ENCODE measurements at regions not wholly inside any gene's neighbourhood (a gene's known extent, or its start where the extent isn't known, plus 50 kb on each side); places are given as distances from the start of the nearest gene placed in this dataset.

DNA sequence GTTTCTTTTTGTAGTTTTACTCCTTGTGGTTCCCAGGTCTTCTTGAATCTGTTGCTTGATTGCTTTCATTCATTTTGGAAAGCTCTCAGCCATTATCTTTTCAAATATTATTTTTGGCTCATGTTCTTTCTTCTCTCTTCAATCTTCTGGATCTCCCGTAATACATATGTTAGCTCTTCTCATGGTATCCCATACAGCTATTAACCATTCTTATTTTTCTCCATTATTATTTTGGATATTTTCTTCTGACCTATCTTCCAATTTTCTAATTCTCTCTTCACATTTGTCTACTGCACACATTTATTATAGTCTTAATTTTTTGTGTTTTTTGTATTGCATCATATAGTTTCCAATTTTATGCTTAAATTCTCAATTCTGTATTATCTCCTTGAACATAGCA lies 123.9 kb upstream of the ARID2 start (continued):
- TF ChIP-seq OVOL3 (tag by site-specific recombination; IDR thresholded peaks at IDR 0.05) (no peak), SETDB1 (IDR thresholded peaks at IDR 0.05; ENCODE audit: insufficient read length, low read length) (peak; percentile 74), ZFP69B (tag by site-specific recombination; IDR thresholded peaks at IDR 0.05) (no peak), ZNF558 (tag by site-specific recombination; IDR thresholded peaks at IDR 0.05) (no peak), ZNF560 (tag by site-specific recombination; IDR thresholded peaks at IDR 0.05; ENCODE audit: borderline replicate concordance) (no peak), ZNF19 (tag by site-specific recombination; IDR thresholded peaks at IDR 0.05; ENCODE audit: low read depth) (no peak), ZNF658 (tag by site-specific recombination; IDR thresholded peaks at IDR 0.05) (no peak), MEIS1 (CRISPR knock-in tag; IDR thresholded peaks at IDR 0.05; ENCODE audit: borderline replicate concordance) (no peak), ZNF133 (tag by site-specific recombination; IDR thresholded peaks at IDR 0.05) (peak; percentile 90), KLF16 (tag by site-specific recombination; IDR thresholded peaks at IDR 0.05) (no peak), ZNF350 (tag by site-specific recombination; IDR thresholded peaks at IDR 0.05) (no peak), ZNF24 (tag by site-specific recombination; IDR thresholded peaks at IDR 0.05) (no peak), ZNF670 (tag by site-specific recombination; IDR thresholded peaks at IDR 0.05; ENCODE audit: low read depth) (no peak), ZSCAN30 (tag by site-specific recombination; IDR thresholded peaks at IDR 0.05) (no peak), ZNF629 (tag by site-specific recombination; IDR thresholded peaks at IDR 0.05) (no peak), ZNF266 (tag by site-specific recombination; IDR thresholded peaks at IDR 0.05; ENCODE audit: low read depth) (no peak), ZXDB (tag by site-specific recombination; IDR thresholded peaks at IDR 0.05) (no peak), ZNF677 (tag by site-specific recombination; IDR thresholded peaks at IDR 0.05) (no peak)
- TF ChIP-seq, protein P1, sequence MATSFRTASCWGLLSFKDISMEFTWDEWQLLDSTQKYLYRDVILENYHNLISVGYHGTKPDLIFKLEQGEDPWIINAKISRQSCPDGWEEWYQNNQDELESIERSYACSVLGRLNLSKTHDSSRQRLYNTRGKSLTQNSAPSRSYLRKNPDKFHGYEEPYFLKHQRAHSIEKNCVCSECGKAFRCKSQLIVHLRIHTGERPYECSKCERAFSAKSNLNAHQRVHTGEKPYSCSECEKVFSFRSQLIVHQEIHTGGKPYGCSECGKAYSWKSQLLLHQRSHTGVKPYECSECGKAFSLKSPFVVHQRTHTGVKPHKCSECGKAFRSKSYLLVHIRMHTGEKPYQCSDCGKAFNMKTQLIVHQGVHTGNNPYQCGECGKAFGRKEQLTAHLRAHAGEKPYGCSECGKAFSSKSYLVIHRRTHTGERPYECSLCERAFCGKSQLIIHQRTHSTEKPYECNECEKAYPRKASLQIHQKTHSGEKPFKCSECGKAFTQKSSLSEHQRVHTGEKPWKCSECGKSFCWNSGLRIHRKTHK (tag by site-specific recombination; IDR thresholded peaks at IDR 0.05) = no peak

DNA sequence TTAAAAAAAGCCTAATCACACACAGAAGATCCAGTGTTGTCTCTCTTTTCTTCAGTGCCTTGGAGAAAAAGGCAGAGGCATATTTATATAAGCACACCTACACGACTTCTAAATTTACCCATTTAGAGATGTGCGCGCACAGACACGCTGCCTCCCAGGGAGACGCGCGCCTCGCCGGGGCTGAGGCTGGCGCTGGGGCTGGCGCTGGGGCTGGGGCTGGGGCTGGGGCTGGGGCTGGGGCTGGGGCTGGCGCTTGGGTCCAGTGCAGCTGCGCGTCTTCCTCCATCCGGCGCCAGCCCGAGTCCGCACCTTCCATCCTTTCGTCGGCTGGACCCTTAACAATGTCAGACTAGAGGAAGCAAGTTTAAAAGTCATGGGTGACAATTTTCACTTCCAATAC lies 118.4 kb upstream of the ARID2 start:
- H3K4me3 ChIP-seq (ENCODE audit: low read depth, low read length) = no peak overlapping the region
- no peak overlapping the region for H3K27ac ChIP-seq (ENCODE audit: extremely low read depth, low read depth, low read length)
- ChIA-PET POLR2A (no interaction called here), CTCF (no interaction called here)
- H3K9me3 ChIP-seq (ENCODE audit: control insufficient read depth, insufficient read depth, low read depth, low read length) = no peaks in the 10 kb centered on the region
- H3K36me3 ChIP-seq (ENCODE audit: control insufficient read depth in 2 of 2, insufficient read depth in 1 of 2, low read length in 2 of 2) = no peaks in the 10 kb centered on the region
- peaks cover 25% of the 10 kb centered on the region for H3K4me1 ChIP-seq (ENCODE audit: control insufficient read depth, insufficient read depth, low read length)
- TF ChIP-seq ZNF133 (tag by site-specific recombination; IDR thresholded peaks at IDR 0.05) = no peak
- no peak for TF ChIP-seq KLF9 (tag by site-specific recombination; IDR thresholded peaks at IDR 0.05; ENCODE audit: low read depth)
- no peak for TF ChIP-seq ZNF830 (tag by site-specific recombination; IDR thresholded peaks at IDR 0.05; ENCODE audit: low read depth)
- no peak for TF ChIP-seq SP7 (tag by site-specific recombination; IDR thresholded peaks at IDR 0.05)
- no peak for TF ChIP-seq ZNF560 (tag by site-specific recombination; IDR thresholded peaks at IDR 0.05; ENCODE audit: borderline replicate concordance)

DNA sequence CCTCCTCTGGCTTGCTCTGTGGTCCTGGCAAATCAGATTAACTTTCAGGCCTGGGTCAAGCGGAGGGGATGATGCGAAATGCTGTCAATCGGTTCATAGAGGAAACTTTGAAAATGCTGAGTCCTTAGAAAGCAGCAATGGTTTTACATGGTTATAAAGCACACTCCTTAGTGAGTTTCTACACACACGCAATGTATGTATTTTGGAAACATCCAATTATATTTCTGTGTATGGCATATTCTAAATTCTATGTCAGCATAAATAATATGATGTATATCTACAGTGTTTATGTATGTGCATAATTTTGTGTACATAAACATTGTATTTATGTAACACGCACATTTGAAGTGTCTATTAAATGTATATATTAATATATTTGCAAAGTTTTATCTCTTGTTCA lies 118.0 kb upstream of the ARID2 start:
- no peak overlapping the region for H3K4me3 ChIP-seq (ENCODE audit: low read depth, low read length)
- H3K9me3 ChIP-seq (ENCODE audit: control insufficient read depth, insufficient read depth, low read depth, low read length) = no peaks in the 10 kb centered on the region
- ChIA-PET POLR2A (no interaction called here), CTCF (no interaction called here)
- no peak overlapping the region for H3K27ac ChIP-seq (ENCODE audit: extremely low read depth, low read depth, low read length)
- H3K36me3 ChIP-seq (ENCODE audit: control insufficient read depth in 2 of 2, insufficient read depth in 1 of 2, low read length in 2 of 2) = no peaks in the 10 kb centered on the region
- peaks cover 29% of the 10 kb centered on the region for H3K4me1 ChIP-seq (ENCODE audit: control insufficient read depth, insufficient read depth, low read length)
- TF ChIP-seq ZNF473 (tag by site-specific recombination; IDR thresholded peaks at IDR 0.05) = no peak
- TF ChIP-seq ZNF394 (tag by site-specific recombination; IDR thresholded peaks at IDR 0.05; ENCODE audit: borderline replicate concordance) = no peak
- TF ChIP-seq GLI4 (tag by site-specific recombination; IDR thresholded peaks at IDR 0.05) = no peak
- no peak for TF ChIP-seq ZNF510 (tag by site-specific recombination; IDR thresholded peaks at IDR 0.05; ENCODE audit: insufficient replicate concordance)
- no peak for TF ChIP-seq ZNF311 (tag by site-specific recombination; IDR thresholded peaks at IDR 0.05; ENCODE audit: borderline replicate concordance)
- no peak for TF ChIP-seq MYNN (tag by site-specific recombination; IDR thresholded peaks at IDR 0.05; ENCODE audit: borderline replicate concordance)
- TF ChIP-seq, protein P2, sequence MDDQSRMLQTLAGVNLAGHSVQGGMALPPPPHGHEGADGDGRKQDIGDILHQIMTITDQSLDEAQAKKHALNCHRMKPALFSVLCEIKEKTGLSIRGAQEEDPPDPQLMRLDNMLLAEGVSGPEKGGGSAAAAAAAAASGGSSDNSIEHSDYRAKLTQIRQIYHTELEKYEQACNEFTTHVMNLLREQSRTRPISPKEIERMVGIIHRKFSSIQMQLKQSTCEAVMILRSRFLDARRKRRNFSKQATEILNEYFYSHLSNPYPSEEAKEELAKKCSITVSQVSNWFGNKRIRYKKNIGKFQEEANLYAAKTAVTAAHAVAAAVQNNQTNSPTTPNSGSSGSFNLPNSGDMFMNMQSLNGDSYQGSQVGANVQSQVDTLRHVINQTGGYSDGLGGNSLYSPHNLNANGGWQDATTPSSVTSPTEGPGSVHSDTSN (CRISPR knock-in tag; IDR thresholded peaks at IDR 0.05) = no peak
- TF ChIP-seq, protein P3, sequence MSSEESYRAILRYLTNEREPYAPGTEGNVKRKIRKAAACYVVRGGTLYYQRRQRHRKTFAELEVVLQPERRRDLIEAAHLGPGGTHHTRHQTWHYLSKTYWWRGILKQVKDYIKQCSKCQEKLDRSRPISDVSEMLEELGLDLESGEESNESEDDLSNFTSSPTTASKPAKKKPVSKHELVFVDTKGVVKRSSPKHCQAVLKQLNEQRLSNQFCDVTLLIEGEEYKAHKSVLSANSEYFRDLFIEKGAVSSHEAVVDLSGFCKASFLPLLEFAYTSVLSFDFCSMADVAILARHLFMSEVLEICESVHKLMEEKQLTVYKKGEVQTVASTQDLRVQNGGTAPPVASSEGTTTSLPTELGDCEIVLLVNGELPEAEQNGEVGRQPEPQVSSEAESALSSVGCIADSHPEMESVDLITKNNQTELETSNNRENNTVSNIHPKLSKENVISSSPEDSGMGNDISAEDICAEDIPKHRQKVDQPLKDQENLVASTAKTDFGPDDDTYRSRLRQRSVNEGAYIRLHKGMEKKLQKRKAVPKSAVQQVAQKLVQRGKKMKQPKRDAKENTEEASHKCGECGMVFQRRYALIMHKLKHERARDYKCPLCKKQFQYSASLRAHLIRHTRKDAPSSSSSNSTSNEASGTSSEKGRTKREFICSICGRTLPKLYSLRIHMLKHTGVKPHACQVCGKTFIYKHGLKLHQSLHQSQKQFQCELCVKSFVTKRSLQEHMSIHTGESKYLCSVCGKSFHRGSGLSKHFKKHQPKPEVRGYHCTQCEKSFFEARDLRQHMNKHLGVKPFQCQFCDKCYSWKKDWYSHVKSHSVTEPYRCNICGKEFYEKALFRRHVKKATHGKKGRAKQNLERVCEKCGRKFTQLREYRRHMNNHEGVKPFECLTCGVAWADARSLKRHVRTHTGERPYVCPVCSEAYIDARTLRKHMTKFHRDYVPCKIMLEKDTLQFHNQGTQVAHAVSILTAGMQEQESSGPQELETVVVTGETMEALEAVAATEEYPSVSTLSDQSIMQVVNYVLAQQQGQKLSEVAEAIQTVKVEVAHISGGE (tag by site-specific recombination; conservative IDR thresholded peaks at IDR 0.05; ENCODE audit: low read depth) = no peak
- no peak for TF ChIP-seq ZNF341 (tag by site-specific recombination; IDR thresholded peaks at IDR 0.05; ENCODE audit: low read depth)

All from HEK293 (cell line).